Tibial nerve (tissue), 4 donors: ENCODE measurements at regions not wholly inside any gene's neighbourhood (a gene's known extent, or its start where the extent isn't known, plus 50 kb on each side); places are given as distances from the start of the nearest gene placed in this dataset.

Source experiments
- DNase-seq, 2 donors: peaks; one replicate each; pipeline ENCODE4 v3.0.0-alpha.2; 2019; ENCODE audit warnings: low spot score in 2 of 2
- H3K27ac ChIP-seq, 4 donors: fragments of 200-600 bp; sonication (generic) in 3 of 4; one replicate each; pipeline ENCODE4 v1.5.1; 2017 to 2019; ENCODE audit warnings: mild to moderate bottlenecking in 1 of 4
- H3K27me3 ChIP-seq, 2 donors: fragments of 200-600 bp; sonication (generic) in 1 of 2; one replicate each; pipeline versions ENCODE4 v1.5.1 to v1.6.0; 2017 to 2019
- H3K36me3 ChIP-seq, 3 donors: fragments of 200-600 bp; sonication (generic); one replicate each; pipeline ENCODE4 v1.5.1; 2018 to 2019
- H3K4me1 ChIP-seq, 4 donors: fragments of 200-600 bp; sonication (generic) in 3 of 4; one replicate each; pipeline ENCODE4 v1.5.1; 2017 to 2019
- H3K4me3 ChIP-seq, 4 donors: fragments of 200-600 bp; sonication (generic) in 3 of 4; one replicate each; pipeline ENCODE4 v1.5.1; 2017 to 2019; ENCODE audit warnings: mild to moderate bottlenecking in 1 of 4, moderate library complexity in 1 of 4
- H3K9me3 ChIP-seq, 4 donors: fragments of 200-600 bp; sonication (generic) in 3 of 4; one replicate each; pipeline ENCODE4 v1.5.1; 2017 to 2019
- EP300 ChIP-seq, 2 donors: sonication (generic); formaldehyde crosslinking; IDR thresholded peaks; one replicate each; pipeline ENCODE4 v1.6.1; 2017; ENCODE audit warnings: antibody characterized with exemption in 2 of 2, mild to moderate bottlenecking in 1 of 2
- POLR2A ChIP-seq, 2 donors: fragments of 450-650 bp; IDR thresholded peaks; one replicate each; pipeline ENCODE4 v1.6.1; 2017; ENCODE audit warnings: antibody characterized with exemption in 2 of 2, mild to moderate bottlenecking in 2 of 2, moderate library complexity in 2 of 2
- WGBS, 2 donors: methylation state at CpG; one replicate each; pipeline ENCODE4 v1.1.5; 2018; 5-methylcytosine and 5-hydroxymethylcytosine counted together
- TF ChIP-seq, protein P1 (sequence below), 5 experiments: fragments of 200-600 bp in 3 of 5; fragments of 450-650 bp in 2 of 5; sonication (generic) in 3 of 5; IDR thresholded peaks; one replicate each; pipeline ENCODE4 v1.5.1; 2016 to 2019; ENCODE audit warnings: antibody characterized with exemption in 5 of 5, mild to moderate bottlenecking in 3 of 5, moderate library complexity in 2 of 5

GRCh38 chrX:45885931-45886330 lies 659.3 kb downstream of the ZNF674 start:
- no peaks in the 10 kb centered on the region for H3K9me3 ChIP-seq
- H3K4me1 ChIP-seq, result no peaks in the 10 kb centered on the region
- no peak overlapping the region for H3K27ac ChIP-seq
- no peak for DNase-seq
- WGBS, 2 donors, result 83 to 87% methylated on average over 2 of the region's 2 CpGs
- H3K27me3 ChIP-seq, result peaks cover 0 to 7% of the 10 kb centered on the region in 2 donors
- H3K4me3 ChIP-seq, result no peak overlapping the region
- TF ChIP-seq EP300 (IDR thresholded peaks at IDR 0.05) (no peak), POLR2A (IDR thresholded peaks at IDR 0.05) (no peak)
- TF ChIP-seq, protein P1, sequence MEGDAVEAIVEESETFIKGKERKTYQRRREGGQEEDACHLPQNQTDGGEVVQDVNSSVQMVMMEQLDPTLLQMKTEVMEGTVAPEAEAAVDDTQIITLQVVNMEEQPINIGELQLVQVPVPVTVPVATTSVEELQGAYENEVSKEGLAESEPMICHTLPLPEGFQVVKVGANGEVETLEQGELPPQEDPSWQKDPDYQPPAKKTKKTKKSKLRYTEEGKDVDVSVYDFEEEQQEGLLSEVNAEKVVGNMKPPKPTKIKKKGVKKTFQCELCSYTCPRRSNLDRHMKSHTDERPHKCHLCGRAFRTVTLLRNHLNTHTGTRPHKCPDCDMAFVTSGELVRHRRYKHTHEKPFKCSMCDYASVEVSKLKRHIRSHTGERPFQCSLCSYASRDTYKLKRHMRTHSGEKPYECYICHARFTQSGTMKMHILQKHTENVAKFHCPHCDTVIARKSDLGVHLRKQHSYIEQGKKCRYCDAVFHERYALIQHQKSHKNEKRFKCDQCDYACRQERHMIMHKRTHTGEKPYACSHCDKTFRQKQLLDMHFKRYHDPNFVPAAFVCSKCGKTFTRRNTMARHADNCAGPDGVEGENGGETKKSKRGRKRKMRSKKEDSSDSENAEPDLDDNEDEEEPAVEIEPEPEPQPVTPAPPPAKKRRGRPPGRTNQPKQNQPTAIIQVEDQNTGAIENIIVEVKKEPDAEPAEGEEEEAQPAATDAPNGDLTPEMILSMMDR (IDR thresholded peaks at IDR 0.05), result no peak
- no peaks in the 10 kb centered on the region for H3K36me3 ChIP-seq

DNA sequence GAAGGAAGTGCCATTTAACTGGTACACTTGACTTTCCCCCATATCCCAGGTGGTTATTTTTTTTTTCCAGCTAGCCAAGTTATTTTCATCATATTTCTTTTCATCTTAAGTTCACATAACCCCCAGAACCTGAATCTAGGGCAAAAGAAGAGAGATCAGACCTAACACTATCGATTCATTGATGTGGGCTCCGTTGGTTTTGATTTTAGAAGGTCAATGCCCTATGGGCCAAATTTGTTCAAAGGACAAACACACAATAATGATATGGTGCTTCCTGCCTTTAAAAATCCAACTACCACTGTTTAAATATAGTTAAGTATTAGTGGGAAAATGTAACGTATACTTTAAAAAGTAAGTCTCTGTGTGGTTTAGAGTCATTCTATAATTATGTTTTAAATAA lies 665.7 kb downstream of the ZNF674 start:
- no peaks in the 10 kb centered on the region for H3K4me1 ChIP-seq
- 66 to 77% methylated on average over 3 of the region's 3 CpGs for WGBS, 2 donors
- TF ChIP-seq POLR2A (IDR thresholded peaks at IDR 0.05) (no peak), EP300 (IDR thresholded peaks at IDR 0.05) (no peak)
- TF ChIP-seq, protein P1 (IDR thresholded peaks at IDR 0.05), result no peak
- no peak overlapping the region for H3K4me3 ChIP-seq
- H3K27ac ChIP-seq, result no peak overlapping the region
- DNase-seq, result no peak
- no peaks in the 10 kb centered on the region for H3K9me3 ChIP-seq
- H3K27me3 ChIP-seq, result peaks cover 0 to 12% of the 10 kb centered on the region in 2 donors
- H3K36me3 ChIP-seq, result no peaks in the 10 kb centered on the region

DNA sequence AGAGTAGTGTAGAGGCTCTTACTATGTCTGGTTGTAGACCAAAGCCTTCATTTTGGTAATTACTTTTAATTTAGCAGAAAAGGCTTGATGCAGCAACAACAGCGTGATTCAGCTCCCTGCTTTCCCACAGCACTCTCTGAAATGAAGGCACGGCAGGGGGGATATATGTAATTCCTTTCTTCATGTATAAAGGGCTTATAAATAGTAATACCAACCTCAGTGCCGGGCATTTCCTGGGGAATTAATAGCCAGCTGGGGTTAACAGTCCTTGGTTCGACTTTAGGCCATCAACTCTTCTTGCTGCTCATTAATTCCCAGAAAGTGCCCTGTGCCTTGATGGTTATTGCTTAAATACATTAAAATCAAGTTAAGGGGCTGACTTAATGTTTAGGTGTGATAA lies 669.0 kb downstream of the ZNF674 start:
- 51 to 60% methylated on average over 4 of the region's 4 CpGs for WGBS, 2 donors
- TF ChIP-seq POLR2A (IDR thresholded peaks at IDR 0.05) (no peak), EP300 (IDR thresholded peaks at IDR 0.05) (no peak)
- TF ChIP-seq, protein P1 (IDR thresholded peaks at IDR 0.05), result no peak
- H3K27me3 ChIP-seq, result peaks cover 0 to 5% of the 10 kb centered on the region in 2 donors
- DNase-seq, result no peak
- H3K4me3 ChIP-seq, result no peak overlapping the region
- no peaks in the 10 kb centered on the region for H3K36me3 ChIP-seq
- H3K9me3 ChIP-seq, result no peaks in the 10 kb centered on the region
- no peak overlapping the region for H3K27ac ChIP-seq
- no peaks in the 10 kb centered on the region for H3K4me1 ChIP-seq

- TF ChIP-seq, protein P1 (IDR thresholded peaks at IDR 0.05), result no peak
- no peak for TF ChIP-seq POLR2A (IDR thresholded peaks at IDR 0.05)
- no peak for TF ChIP-seq EP300 (IDR thresholded peaks at IDR 0.05)
- Histone ChIP-seq H3K4me1 (no peaks in the 10 kb centered on the region), H3K27ac (no peak overlapping the region), H3K9me3 (no peaks in the 10 kb centered on the region), H3K36me3 (no peaks in the 10 kb centered on the region), H3K27me3 (peaks cover 0 to 5% of the 10 kb centered on the region in 2 donors), H3K4me3 (no peak overlapping the region)
- 71 to 94% methylated on average over 3 of the region's 3 CpGs for WGBS, 2 donors
- DNase-seq, result no peak
Observed at GRCh38 chrX:45873781-45874180, 671.4 kb downstream of the ZNF674 start.

GRCh38 chrX:45872480-45872879 lies 671.8 kb upstream of the DIPK2B start:
- Histone ChIP-seq H3K4me3 (no peak overlapping the region), H3K27me3 (peaks cover 0 to 5% of the 10 kb centered on the region in 2 donors), H3K27ac (no peak overlapping the region), H3K9me3 (no peaks in the 10 kb centered on the region), H3K36me3 (no peaks in the 10 kb centered on the region), H3K4me1 (no peaks in the 10 kb centered on the region)
- TF ChIP-seq, protein P1 (IDR thresholded peaks at IDR 0.05), result no peak
- no peak for TF ChIP-seq POLR2A (IDR thresholded peaks at IDR 0.05)
- TF ChIP-seq EP300 (IDR thresholded peaks at IDR 0.05), result no peak
- 67 to 80% methylated on average over 1 of the region's 1 CpG for WGBS, 2 donors
- no peak for DNase-seq
